HFF-Myc (cell line): ENCODE measurements at regions not wholly inside any gene's neighbourhood (a gene's known extent, or its start where the extent isn't known, plus 50 kb on each side); places are given as distances from the start of the nearest gene placed in this dataset.

Experiments
- DNase-seq: peaks from one replicate; pipeline ENCODE4 v3.0.0-alpha.2; 2011; ENCODE audit warnings: low read depth; ENCODE audit errors: extremely low read depth
- H3K4me3 ChIP-seq: replicated peaks from 2 replicates; pipeline ENCODE4 v1.5.1; 2011; ENCODE audit warnings: low read depth, mild to moderate bottlenecking, control low read depth, low read length
- TF ChIP-seq, protein P1 (sequence below): IDR thresholded peaks from 2 replicates; pipeline ENCODE4 v1.5.1; 2012; ENCODE audit warnings: mild to moderate bottlenecking, low read depth, low read length, control low read depth; ENCODE audit errors: missing control alignments

DNA sequence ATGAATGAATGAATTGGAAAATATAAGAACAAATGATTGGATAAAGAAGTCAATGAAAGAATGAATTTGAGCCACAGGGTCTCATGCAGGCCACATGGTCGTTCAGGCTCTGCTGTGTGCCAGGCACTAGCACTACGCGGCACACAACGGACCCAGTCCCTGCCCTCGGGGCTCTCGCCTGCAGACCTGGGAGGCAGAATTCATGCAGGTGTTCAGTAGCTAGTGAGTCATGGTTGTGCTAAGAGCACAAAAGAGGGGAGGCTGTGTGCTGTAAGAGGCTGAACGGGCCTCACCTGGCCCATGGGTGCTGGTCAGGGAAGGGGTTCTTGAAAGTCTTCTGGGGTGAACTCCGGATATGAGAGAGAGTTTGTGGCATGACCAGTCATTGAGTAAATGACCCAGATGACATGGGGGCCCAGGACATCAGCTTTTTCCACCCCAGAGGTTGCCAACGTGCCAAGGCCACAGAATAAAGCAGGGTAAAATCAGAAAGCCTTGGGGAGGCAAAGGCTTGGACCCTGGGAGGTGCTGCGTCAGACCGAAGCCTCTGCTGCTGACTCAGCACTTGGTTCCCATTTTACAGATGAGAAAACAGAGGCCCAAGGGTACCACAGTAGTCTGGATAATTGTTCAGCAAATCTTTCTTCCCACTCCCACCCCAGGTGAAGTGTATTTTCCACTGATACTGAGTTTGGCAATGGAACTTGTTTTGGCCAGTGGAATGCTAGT is 264.3 kb upstream of the MVB12B start:
- TF ChIP-seq, protein P1, sequence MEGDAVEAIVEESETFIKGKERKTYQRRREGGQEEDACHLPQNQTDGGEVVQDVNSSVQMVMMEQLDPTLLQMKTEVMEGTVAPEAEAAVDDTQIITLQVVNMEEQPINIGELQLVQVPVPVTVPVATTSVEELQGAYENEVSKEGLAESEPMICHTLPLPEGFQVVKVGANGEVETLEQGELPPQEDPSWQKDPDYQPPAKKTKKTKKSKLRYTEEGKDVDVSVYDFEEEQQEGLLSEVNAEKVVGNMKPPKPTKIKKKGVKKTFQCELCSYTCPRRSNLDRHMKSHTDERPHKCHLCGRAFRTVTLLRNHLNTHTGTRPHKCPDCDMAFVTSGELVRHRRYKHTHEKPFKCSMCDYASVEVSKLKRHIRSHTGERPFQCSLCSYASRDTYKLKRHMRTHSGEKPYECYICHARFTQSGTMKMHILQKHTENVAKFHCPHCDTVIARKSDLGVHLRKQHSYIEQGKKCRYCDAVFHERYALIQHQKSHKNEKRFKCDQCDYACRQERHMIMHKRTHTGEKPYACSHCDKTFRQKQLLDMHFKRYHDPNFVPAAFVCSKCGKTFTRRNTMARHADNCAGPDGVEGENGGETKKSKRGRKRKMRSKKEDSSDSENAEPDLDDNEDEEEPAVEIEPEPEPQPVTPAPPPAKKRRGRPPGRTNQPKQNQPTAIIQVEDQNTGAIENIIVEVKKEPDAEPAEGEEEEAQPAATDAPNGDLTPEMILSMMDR, result no peak

GRCh38 chr9:126063326-126063725 is 263.3 kb upstream of the MVB12B start:
- no peak overlapping the region for H3K4me3 ChIP-seq
- TF ChIP-seq, protein P1, result no peak
- no peak for DNase-seq

More for the DNA sequence above, 264.3 kb upstream of the MVB12B start:
- no peak for DNase-seq
- no peak overlapping the region for H3K4me3 ChIP-seq

GRCh38 chr9:126066131-126066530 is 260.5 kb upstream of the MVB12B start:
- TF ChIP-seq, protein P1, result no peak
- H3K4me3 ChIP-seq, result no peak overlapping the region
- DNase-seq, result no peak

DNA sequence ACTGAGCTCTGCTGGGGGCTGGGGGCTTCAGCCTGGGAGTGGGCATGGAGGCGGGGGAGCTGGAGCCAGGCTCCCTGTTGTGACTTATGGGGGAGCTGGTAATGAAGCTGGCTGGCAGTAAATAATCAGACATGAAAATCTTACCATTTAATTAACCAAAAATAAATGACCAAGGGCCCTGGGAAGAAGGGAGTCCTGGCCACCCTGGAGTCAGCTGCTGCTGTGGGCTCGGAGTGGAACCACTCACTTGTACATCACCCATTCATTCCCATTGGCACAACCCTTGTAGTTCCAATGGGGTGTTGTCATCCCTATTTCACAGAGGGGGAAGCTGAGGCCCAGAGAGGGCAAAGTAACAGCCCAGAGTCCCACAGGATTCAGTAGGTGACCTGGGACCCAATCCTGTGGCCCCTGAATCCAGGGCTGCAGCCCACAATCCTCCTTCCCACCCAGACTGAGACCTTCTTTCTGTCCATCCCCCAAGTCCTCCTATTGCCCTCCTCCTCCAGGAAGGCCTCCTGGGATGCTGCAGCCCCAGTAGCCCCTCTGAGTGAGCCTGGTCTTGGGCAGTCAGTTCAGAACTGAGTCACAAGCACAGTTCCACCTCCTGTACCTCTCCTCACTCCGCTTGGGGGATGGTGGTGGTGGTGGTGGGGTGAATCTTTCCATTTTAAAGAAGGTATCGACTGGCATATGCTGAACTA is 259.4 kb upstream of the MVB12B start:
- no peak for DNase-seq
- TF ChIP-seq, protein P1, result no peak
- H3K4me3 ChIP-seq, result no peak overlapping the region

DNA sequence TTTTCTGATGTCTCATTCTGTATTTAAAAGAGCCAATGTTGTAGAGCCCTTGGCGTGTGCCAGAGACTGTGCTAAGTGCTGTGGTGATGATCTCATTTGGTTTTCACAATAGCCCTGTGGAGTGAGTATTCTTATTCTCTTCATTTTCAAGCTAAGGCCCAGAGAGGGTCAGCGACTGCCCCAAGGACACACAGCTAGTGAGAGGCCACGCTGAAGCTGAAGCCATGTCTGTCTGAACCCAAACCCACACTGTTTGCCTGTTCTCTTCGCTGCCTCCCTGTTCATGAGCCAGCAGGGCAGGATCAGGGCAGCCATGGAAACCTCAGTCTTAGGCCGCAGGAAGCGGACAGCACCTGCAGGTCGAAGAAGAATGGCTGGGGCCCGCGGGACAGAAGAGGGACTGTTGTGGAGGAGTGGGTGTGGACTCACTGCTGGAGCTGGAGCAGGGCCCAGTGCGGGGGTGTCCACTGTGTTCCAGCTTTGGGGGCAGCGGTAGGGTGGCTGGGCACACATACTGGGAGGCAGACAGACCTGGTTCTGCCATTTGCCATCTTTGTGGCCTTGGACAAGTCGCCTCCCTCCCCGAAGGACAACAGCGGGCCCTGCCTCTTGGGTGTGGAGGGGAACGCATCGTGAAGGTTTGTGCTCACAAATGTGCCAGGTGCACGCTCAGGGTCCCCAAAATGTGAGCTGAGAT is 257.9 kb upstream of the MVB12B start:
- no peak for DNase-seq
- H3K4me3 ChIP-seq, result no peak overlapping the region
- TF ChIP-seq, protein P1, result no peak

GRCh38 chr9:126069400-126069955 is 257.2 kb upstream of the MVB12B start:
- TF ChIP-seq, protein P1, result no peak
- no peak for DNase-seq

More at GRCh38 chr9:126069400-126069955, 257.2 kb upstream of the MVB12B start:
- H3K4me3 ChIP-seq, result no peak overlapping the region
